8988T (cell line): ENCODE measurements at regions not wholly inside any gene's neighbourhood (a gene's known extent, or its start where the extent isn't known, plus 50 kb on each side); places are given as distances from the start of the nearest gene placed in this dataset.

ENCODE experiments used
- DNase-seq: peaks from one replicate; pipeline ENCODE4 v3.0.0; 2011

DNA sequence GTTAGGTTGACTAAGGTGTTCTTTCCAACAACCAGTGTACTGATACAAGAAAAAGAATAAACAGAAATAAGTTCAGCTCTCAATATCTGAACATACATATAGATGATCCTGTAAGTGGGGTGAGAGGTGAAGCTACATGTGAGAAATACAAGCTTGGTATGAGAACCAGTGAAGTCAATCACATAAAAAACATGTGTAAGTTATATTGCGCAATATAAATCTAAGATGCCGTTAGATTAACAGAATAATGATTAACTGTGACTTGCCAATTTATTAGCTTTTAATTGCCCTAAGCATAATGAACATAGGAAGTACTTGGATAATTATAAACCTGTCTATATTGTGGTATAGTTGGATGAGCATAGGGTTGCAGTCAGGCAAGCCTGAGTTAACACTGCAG lies 1597.1 kb upstream of the GOT2 start:
- DNase-seq, result no peak

DNA sequence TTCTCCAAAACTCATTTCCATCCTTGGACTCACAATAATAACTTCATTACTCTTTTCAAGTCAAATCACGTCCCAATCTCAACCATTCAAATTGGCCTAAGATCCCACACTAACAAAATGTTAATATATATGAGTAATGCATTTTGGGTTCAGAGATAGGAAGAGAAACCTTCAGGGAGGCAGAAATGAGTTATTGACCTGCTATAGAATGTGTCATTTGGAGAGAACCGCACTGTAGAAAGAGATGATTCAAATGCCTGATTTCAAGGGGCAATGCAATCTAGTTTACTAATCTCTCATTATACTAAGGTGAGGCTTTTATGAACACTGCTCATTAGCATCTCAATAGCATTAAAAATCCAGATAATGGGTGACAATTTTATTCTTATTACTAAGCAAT lies 1595.0 kb upstream of the GOT2 start:
- no peak for DNase-seq

DNA sequence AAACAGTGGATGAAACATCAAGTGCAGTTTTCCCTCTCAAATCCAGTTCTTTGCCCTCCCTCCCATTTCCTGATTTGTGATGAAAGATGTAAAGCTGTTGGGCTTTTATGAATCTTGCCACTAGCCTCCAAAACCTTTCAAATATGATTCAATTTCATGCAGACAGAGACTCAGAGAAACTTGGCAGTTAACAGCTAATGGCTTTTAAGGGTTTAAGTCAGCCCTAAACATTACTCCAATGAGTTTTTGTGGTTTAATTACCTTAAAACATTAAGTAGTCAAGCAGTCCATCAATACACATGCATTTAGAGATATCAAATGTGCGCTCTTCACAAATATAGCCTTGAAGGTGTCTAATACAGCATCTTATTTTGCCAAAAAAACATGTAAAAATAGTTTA lies 1594.0 kb upstream of the GOT2 start:
- DNase-seq, result no peak

DNA sequence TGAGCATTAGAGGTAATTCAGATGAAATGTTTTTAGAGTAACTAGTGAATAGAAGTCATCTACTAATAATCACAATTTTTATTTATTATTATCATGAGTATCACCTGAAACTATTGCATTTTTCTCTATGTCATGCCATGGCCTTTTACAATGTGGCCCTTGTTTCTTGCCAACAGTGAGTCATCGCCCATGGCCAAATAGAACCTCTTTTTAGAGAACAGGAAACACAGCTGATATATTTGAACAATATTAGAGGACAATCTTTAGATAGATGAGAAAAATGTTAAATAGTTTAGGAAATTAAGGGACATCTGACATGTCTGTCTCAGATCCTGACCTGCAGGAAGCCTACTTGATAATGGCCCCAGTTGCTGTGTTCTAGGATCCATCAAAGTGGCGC lies 1584.4 kb upstream of the GOT2 start:
- DNase-seq, result no peak

DNA sequence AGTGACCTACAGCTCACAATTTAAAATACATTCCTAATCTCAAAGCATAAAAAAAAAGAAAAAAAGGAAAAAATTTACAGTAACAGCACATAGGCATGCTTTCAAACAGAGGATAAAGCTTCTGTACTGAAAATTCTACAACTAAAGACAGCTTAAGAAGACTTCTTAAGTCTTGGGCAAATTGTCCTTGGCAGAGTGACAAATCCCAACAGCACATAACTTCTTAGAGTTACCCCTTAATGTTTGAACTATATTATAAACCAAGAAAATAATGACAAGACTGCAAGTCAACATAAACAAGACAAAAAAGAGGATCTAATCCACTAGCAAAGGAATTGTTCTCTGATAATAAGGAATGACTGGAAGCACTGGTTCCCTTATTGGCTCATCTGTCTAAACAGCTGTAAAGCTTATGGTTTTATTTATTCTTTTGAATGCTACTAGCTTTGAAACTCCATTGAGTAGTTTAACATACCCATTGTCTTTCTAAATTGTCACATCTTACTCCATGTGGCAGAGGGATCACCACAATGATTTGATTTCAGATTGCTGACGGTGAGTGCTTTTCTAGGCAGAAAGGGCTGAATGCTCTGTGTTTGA lies 1576.8 kb upstream of the GOT2 start:
- DNase-seq, result no peak

DNA sequence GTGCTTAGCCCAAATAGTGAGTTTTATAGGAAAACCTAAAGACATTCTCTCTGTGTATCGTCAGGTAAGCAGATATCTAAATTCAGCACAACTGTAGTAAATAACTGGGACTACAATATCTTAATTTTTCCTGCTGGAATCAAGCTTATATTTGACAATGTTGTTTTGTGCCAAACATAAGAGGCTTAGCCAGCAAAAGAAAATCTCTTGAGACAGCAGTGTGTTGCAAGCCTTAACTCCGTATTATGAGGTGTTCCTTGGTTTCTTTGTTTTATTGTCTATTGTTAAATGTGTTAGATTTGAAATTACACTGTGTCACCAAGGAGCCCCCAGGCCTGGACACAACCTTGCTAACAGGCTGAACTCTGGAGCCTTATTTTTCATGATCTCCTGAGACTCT lies 1570.6 kb upstream of the GOT2 start:
- DNase-seq, result no peak

DNA sequence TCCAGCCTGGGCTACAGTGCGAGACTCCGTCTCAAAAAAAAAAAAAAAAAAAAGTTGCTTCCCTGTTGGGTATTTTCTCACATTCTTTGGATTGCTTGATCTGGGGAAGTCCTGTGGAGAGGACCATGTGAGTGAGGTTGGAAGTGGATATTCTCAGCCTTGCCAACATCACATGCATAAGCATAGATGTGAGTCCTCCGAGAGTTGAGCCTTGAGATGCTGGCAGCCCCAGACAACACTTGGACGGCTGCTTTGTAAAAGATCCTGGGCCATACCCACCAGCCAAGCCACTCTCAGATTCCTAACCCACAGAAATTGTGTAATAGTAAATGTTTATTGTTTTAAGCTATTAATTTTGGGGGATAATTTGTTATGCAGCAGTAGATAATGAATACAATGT lies 1570.0 kb upstream of the GOT2 start:
- DNase-seq, result no peak

DNA sequence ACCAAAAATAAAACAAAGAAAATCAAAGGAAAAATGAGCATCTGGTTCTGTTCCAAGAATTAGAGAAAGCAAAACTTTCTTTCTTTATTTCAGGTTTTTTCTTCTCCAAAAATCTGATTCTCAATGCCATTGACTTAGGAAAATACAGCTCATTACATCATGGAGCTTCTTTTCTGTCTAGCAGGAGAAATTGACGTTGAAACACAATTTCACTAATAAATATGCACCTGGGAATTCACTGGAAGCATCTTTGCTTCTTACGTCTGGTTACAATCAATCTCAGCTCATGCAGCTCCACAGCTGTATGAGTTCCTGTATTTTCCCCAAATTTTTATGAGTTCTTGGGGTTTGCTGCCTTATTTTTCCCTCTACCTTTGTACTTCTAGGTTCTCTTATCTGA lies 1568.6 kb upstream of the GOT2 start:
- no peak for DNase-seq

DNA sequence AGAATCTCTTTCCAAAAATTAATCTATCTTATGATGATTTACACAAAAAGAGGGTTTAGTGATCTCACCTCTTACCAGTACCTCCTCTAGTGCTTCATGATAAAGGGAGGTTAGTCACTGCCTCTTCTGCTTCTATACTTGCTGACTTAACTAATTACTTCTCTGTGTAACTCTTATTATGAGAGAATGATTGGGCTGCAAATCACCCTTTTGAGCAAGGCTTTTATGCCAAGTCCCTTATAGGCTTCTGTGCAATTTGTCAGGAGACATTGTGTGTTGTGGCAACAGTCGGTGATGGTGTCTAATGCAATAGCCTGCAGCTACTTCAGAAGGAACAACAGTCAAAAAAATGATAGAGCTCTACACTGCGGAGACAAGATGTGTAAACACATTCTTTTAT lies 1568.1 kb upstream of the GOT2 start:
- DNase-seq, result no peak

DNA sequence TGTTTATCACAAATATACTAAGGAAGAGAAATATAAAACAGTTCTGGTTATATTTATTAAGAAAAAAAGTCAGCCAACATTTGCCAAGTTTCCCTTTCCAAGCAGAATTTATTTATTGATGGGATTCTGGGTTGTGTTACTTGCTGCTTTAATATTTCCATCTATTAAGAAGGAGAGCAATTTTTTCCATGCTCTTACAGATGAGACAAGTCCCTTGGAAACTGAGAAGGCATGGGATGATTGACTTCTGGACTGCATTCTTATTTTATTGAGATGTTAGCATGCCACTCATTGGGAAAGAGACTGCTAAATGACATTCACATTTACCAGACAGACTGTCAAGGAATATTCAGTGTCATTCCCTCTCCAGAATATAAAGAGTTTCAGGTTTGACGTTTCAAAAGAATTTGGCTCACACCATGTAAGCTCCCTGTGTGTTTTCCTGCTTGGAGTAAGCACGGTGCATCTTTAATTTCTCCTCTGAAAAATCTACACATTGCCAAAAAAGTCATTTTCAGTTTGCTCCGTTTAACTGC lies 1565.2 kb upstream of the GOT2 start:
- no peak for DNase-seq

DNA sequence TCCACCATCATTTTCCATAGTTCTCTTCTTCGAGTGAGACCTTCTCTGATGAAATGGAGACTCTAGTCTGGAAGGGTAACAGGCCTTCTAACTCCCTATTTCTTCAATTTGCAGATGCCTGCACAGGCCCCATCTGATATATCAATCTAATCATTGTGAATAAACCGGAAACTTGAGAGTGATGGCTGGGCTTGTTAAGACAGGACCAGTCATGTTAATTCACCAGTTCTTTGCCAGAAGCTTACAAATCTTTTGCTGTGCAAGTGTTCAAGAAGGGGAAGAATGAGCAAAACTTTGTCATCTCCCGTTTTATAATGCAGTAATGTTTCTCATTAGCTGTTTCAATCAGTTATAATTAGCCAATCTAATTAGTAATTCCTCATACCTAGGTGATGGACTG lies 1561.3 kb upstream of the GOT2 start:
- no peak for DNase-seq

DNA sequence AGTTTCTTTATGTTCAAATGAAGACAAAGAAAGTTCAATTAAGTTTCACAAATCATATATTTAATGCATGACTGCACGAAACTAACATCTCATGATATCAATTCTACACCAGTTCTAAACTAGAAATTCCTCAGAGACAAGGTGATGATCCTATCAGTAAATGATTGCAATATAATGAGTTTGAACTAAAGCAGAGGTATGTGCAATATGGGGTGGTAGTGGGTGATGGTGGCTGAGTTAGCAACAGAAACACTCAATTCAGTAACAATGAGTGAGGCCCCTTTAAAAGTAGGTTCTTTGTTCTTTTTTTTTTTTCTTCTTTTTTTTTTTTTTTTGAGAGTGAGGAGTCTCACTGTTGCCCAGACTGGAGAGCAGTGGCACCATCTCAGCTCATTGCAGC lies 1551.7 kb upstream of the GOT2 start:
- no peak for DNase-seq

DNA sequence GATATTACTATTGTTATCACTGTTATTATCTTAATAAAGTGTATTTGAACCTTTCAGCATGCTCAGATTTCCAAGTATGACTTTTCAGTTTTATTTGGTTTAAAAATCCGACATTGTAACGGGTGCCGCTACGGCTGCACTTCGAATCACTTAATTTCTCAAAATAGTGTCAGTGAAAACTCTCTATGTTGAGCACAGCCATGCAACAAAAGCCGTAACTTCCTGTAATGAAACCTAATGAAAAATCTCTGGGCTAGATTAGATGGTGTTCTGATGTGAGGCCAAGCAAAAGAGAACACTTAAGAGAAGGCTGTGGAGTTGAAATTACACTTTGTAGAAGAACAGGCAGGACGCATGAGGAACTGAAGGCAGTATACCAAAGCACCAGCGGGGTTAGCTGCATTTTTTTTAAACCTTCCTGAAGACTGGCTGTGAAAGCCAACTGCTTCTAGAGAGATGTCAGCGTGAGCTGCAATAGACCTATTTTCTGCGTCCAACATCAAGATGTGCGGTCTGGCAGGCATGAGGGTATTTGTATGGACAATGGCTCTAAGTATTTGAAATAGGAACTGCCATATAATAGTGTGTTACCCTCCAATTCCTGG lies 1545.0 kb upstream of the GOT2 start:
- no peak for DNase-seq

DNA sequence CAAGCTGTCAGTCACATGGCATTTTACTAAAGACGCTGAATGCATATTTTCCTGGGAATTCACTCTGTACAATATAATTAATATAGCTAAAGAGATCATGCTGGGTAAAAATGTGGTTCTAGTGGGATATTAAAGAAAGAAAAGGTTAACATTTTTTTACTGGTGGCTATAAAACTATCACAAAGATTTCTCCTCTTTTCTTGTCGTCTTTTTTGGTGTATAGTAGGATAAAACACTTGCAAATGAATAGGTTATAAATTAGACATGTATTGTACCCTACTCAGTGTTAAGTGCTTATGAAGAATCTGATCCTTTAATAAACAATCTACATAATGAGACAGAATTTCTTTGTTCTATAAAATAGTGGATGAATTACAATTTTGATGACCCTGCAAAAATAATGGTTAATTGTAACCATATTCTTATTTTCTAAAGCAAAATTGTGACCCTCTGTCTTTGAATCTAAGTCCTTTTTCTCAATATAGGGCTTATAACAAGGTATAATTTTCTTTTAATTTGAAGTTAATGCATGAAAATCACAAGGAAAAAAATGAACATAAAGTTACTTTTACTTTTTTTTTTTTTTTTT lies 1540.4 kb upstream of the GOT2 start:
- DNase-seq, result no peak

DNA sequence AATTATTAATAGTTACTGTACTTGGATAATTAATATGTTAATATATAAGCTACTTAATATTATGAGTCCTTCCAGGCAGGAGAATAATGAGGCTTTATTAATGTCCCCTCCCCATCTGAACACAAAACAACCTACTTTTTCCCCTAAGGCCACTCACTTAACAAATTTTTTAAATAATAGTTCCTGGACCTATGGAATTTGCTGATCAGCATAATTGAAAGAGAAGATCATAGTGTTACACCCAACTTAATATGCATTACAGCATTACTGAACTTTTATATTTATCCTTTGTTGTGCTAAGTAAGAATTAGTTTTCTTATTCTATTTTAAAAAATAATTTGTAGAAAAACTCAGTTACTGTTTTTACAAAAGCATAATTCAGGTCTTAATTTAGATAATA lies 1537.7 kb upstream of the GOT2 start:
- DNase-seq, result no peak

DNA sequence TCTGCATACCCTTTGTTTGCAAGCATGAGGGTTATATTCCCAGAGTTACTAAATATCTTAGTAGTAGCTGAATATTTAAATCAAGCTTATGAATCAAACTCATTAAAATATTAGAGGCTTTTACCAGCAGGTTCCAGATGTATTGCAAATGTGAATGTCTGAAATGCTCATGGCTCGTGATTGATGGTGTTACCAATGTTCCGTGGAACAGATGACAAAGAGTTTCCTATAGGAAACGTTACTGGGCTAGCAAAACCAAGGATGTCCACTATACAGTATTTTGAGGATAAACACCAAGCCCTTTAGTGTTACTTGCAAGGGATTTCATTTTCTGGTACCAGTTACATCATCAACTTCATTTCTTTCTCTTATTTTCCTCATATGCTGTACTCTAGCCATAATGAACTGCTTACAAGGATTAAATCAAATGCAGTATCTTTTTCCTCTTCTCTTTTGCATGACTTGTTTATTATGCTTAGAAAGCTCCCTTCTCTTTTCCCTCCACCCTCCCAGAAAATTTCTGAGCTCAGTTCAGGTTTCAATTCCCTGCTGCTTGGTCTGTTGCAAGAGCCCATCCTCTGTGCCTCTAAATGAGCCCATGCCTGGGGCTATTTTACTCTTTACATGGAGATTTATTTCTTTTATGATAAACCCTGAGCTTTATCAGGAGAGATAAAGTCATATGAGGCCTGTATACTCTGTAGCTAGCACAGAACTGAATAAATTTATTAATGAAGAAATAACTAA lies 1537.1 kb upstream of the GOT2 start:
- DNase-seq, result no peak

DNA sequence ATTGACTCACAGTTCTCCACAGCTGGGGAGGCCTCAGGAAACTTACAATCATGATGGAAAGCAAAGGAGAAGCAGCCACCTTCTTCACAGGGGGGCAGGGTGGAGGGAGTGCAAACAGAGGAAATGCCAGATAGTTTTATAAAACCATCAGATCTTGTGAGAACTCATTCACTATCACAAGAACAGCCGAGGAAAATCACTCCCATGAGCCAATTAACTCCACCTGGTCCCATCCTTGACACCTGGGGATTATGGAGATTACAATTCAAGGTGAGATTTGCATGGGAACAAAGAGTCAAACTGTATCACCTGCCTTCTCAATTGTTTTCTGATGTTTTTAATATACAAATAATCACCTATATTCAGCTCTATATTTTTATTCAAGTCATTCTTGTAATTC lies 1527.3 kb upstream of the GOT2 start:
- no peak for DNase-seq

DNA sequence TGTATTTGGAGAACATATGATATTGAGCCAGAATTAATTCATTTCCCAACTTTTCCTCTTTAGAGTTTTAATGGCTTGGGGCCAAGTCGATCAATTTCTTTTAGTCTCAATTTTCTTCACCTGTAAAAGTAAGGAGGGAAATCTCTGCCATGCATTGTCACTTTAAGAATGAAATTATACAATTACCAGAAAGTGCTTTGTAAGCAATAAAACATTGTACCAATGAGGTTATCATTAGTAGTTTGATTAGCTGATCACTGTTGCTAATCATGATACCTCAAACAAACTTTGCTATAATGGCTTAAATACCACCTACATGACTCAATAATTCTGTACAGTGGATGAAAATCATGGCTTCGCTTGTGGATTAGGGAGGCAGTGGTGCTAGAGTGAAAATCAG lies 1525.8 kb upstream of the GOT2 start:
- no peak for DNase-seq

DNA sequence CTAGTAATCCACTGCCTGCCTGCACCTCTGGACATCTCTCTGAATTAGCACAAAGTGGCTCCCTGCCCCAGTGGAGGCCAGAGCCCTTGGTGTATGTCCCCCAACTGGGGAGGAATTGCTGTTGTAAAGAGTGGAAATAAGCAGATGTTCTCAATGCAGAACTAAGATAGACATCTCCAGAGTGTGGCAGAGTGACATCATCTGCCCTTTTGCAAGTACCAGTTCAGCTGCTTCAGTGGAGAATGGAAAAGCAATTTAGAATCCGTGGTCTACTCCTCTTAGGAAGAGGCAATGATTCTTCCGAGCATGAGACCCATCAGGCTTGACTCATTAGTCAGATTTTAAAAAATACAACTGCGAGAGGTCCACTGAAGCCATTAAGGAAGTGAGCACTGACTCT lies 1512.0 kb upstream of the GOT2 start:
- no peak for DNase-seq

DNA sequence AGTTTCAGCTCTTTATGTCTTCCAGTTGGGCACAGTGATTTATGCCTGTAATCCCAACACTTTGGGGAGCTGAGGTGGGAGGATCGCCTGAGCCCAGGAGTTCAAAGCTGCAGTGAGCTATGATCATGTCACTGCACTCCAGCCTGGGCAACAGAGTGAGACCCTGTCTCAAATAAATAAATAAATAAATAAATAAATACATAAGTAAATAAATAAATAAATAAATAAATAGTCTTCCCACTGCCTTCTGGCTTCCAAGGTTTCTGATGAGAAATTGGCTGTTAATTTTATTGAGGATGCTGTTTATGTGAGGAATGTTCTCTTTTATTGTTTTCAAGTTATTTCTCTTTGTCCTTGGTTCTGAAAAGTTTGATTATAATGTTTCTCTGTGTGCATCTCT lies 1507.6 kb upstream of the GOT2 start:
- no peak for DNase-seq

DNA sequence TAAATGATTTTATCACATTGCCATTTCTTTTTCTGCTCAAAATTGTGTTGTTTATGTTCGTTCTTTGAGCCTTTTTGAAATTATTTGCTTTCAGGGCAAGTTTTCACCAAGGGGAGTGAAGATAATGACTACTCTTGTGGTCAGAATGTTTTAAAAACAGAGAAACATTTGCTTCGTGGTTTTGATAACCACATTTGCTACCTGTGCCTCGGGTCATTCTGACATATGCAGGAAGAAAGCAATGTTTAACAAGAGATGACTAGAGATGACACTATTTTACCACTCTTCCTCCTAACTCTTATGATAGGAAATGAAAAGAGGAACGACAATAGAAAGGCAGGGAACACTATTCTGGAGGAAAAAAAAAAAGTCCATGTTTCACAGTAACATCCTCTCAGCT lies 1496.5 kb upstream of the GOT2 start:
- DNase-seq, result no peak

DNA sequence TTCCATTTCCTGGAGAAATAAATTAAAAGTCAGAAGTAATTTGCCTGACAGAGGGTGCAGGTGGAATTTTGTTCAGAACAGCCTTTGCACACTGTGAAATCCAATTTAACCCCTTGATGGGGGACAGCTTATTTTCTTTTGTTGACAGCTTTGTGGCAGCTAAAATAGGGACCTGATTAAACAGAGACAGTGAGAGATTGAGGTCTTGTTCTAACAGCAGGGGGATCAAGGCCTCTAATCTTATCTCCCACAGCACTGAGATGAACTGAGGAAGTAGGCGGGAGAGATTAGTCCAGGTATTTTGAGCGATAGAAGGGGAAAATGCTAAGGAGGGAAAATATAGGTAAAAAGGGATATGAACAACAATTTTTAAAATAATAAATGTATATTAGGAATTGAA lies 1491.4 kb upstream of the GOT2 start:
- no peak for DNase-seq

DNA sequence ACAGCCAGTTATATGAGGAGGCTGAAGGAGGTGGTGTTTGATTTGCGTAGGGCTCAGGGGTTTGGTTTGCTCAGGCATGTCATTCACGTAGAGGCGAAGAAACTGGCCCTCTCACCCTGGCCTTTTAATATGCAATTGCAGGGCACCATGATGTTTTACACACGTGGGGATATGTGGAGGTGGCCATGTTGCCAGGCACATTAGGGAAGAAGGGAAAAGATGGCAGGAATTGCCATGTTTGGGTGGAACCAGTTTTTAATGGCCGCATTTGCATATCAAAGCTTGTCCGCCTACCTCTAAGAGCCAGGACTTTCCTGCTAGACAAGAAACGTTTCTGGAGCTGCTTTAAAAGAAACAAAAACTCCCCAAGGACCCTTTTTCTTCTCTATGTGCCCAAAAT lies 1483.7 kb upstream of the GOT2 start:
- DNase-seq, result no peak

DNA sequence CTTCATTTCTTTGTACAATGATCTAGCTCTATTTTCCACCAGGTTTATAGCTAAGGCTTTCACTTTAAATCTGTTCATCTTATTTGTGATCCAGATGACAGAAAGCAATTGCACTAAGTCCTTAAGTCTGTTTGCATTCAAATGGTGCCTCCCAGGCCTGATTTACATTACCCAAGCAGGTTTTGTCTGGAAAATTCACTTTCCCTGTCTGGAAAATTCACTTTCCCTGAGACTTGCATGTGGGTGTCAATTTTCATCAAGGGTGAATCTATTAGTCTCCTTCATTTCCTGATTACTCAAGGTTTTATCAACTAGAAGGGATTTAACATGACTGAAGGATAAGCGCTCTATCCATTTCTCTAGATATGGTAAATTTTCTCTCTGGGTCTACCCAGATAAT lies 1480.2 kb upstream of the GOT2 start:
- DNase-seq, result no peak
